GM23248 (cell line): ENCODE measurements at regions not wholly inside any gene's neighbourhood (a gene's known extent, or its start where the extent isn't known, plus 50 kb on each side); places are given as distances from the start of the nearest gene placed in this dataset.

Experiments used
- DNase-seq: peaks from one replicate; pipeline ENCODE4 v3.0.0-alpha.2; 2015
- H2AFZ ChIP-seq: fragments of 200-600 bp; sonication (generic); 2 replicates; pipeline ENCODE4 v1.6.1; 2016; ENCODE audit warnings: antibody characterized with exemption
- H3F3A ChIP-seq: fragments of 200-600 bp; sonication (generic); 2 replicates; pipeline ENCODE4 v1.6.1; 2016; ENCODE audit warnings: mild to moderate bottlenecking, antibody characterized with exemption, mixed run types; ENCODE audit not compliant: insufficient read depth
- H3K27ac ChIP-seq: fragments of 200-600 bp; sonication (generic); 2 replicates; pipeline ENCODE4 v1.5.1; 2016; ENCODE audit warnings: mild to moderate bottlenecking
- H3K27me3 ChIP-seq: fragments of 200-600 bp; sonication (generic); replicated peaks from 2 replicates; pipeline ENCODE4 v1.6.1; 2016; ENCODE audit warnings: mild to moderate bottlenecking; ENCODE audit not compliant: insufficient read depth
- H3K36me3 ChIP-seq: fragments of 200-600 bp; sonication (generic); 2 replicates; pipeline ENCODE4 v1.6.1; 2016; ENCODE audit warnings: low read depth, mild to moderate bottlenecking
- H3K4me1 ChIP-seq: fragments of 200-600 bp; sonication (generic); 2 replicates; pipeline ENCODE4 v1.6.1; 2016; ENCODE audit warnings: mild to moderate bottlenecking; ENCODE audit not compliant: insufficient read depth
- H3K4me2 ChIP-seq: fragments of 200-600 bp; sonication (generic); one replicate; pipeline ENCODE4 v1.6.1; 2016; ENCODE audit warnings: mild to moderate bottlenecking; ENCODE audit not compliant: unreplicated experiment
- H3K4me3 ChIP-seq: fragments of 200-600 bp; sonication (generic); 2 replicates; pipeline ENCODE4 v1.5.1; 2016; ENCODE audit warnings: mild to moderate bottlenecking
- H3K79me2 ChIP-seq: fragments of 200-600 bp; sonication (generic); 2 replicates; pipeline ENCODE4 v1.6.1; 2016; ENCODE audit warnings: mild to moderate bottlenecking; ENCODE audit not compliant: insufficient read depth
- H3K9ac ChIP-seq: fragments of 200-600 bp; sonication (generic); 2 replicates; pipeline ENCODE4 v1.6.1; 2016; ENCODE audit warnings: mild to moderate bottlenecking
- H3K9me2 ChIP-seq: fragments of 200-600 bp; sonication (generic); 2 replicates; pipeline ENCODE4 v1.6.1; 2016; ENCODE audit warnings: mixed run types, mild to moderate bottlenecking, moderate library complexity; ENCODE audit not compliant: insufficient read depth
- H3K9me3 ChIP-seq: fragments of 200-600 bp; sonication (generic); one replicate; pipeline ENCODE4 v1.6.1; 2017; ENCODE audit warnings: low read depth
- H4K20me1 ChIP-seq: fragments of 200-600 bp; sonication (generic); 2 replicates; pipeline ENCODE4 v1.6.0; 2016; ENCODE audit not compliant: insufficient read depth
- EZH2 ChIP-seq: fragments of 200-600 bp; sonication (generic); IDR thresholded peaks from 2 replicates; pipeline ENCODE4 v1.6.1; 2018; ENCODE audit warnings: antibody characterized with exemption, mild to moderate bottlenecking; ENCODE audit not compliant: insufficient read depth, poor library complexity, severe bottlenecking
- EZH2phosphoT487 ChIP-seq: fragments of 200-600 bp; sonication (generic); IDR thresholded peaks from 2 replicates; pipeline ENCODE4 v1.6.1; 2018; ENCODE audit warnings: antibody characterized with exemption, moderate library complexity, mild to moderate bottlenecking, low read depth; ENCODE audit not compliant: insufficient read depth
- WGBS, 2 experiments: methylation state at CpG; one replicate each; pipeline ENCODE4 v1.1.6; 2015 to 2017; ENCODE audit warnings: low lambda C conversion rate in 2 of 2, low coverage in 1 of 2; ENCODE audit errors: missing lambda C conversion rate in 2 of 2; 5-methylcytosine and 5-hydroxymethylcytosine counted together
- in situ Hi-C: fragments of 300-500 bp; cut with MboI; formaldehyde crosslinking; loops from 2 replicates; pipeline ENCODE4 v1.15.0; 2020

DNA sequence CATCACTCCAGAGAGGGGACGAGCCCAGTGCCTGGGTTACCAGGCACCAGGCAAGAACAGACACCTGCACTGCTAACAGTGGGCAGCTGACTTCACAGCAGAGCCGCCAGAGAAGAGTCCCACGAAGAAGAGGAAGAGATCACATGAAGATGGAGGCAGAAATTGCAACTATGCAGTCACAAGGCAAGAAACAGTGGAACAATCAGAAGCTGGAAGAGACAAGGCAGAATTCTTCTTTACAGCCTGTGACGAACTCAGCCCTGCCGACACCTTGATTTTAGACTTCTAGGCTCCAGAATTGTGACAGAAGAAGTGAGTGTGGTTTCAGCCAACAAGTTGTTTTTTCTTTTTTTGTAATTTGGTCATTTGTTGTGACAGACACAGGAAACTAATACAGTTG lies 59.2 kb downstream of the IL12A start:
- in situ Hi-C loops: no loop called here
- H3K27ac ChIP-seq: no peak overlapping the region
- no peaks in the 10 kb centered on the region for H3K9me3 ChIP-seq
- no peak for TF ChIP-seq EZH2phosphoT487
- no peak for TF ChIP-seq EZH2
- no peak for DNase-seq
- no peaks in the 10 kb centered on the region for H3K79me2 ChIP-seq
- H2AFZ ChIP-seq: no peak overlapping the region
- no peak overlapping the region for H3K4me3 ChIP-seq
- no peaks in the 10 kb centered on the region for H4K20me1 ChIP-seq
- no peaks in the 10 kb centered on the region for H3K9me2 ChIP-seq
- H3F3A ChIP-seq: no peaks in the 10 kb centered on the region
- WGBS, 2 experiments: 61 to 66% methylated on average over 5 of the region's 5 CpGs
- no peak overlapping the region for H3K4me2 ChIP-seq
- H3K27me3 ChIP-seq: no peaks in the 10 kb centered on the region
- H3K9ac ChIP-seq: no peak overlapping the region
- no peaks in the 10 kb centered on the region; the same call in 1 of the 2 replicates for H3K4me1 ChIP-seq
- H3K36me3 ChIP-seq: no peaks in the 10 kb centered on the region

GRCh38 chr3:160049038-160049437 lies 60.4 kb downstream of the IL12A start:
- no peaks in the 10 kb centered on the region for H3F3A ChIP-seq
- no peak overlapping the region for H2AFZ ChIP-seq
- no peak overlapping the region for H3K27ac ChIP-seq
- H3K4me3 ChIP-seq: no peak overlapping the region
- no peaks in the 10 kb centered on the region for H4K20me1 ChIP-seq
- no peaks in the 10 kb centered on the region; the same call in 1 of the 2 replicates for H3K4me1 ChIP-seq
- H3K4me2 ChIP-seq: no peak overlapping the region
- no peak for TF ChIP-seq EZH2phosphoT487
- no peak for TF ChIP-seq EZH2
- H3K9ac ChIP-seq: no peak overlapping the region
- no peaks in the 10 kb centered on the region for H3K9me2 ChIP-seq
- H3K36me3 ChIP-seq: no peaks in the 10 kb centered on the region
- in situ Hi-C loops: no loop called here
- H3K27me3 ChIP-seq: no peaks in the 10 kb centered on the region
- H3K79me2 ChIP-seq: no peaks in the 10 kb centered on the region
- no peak for DNase-seq
- no peaks in the 10 kb centered on the region for H3K9me3 ChIP-seq
- 98% methylated on average over 2 of the region's 2 CpGs for WGBS, 2 experiments

- WGBS, 2 experiments: 64 to 72% methylated on average over 2 of the region's 2 CpGs
- Histone ChIP-seq H3F3A (no peaks in the 10 kb centered on the region), H3K4me2 (no peak overlapping the region), H3K27ac (no peak overlapping the region), H3K4me3 (no peak overlapping the region), H3K9ac (no peak overlapping the region), H3K4me1 (no peaks in the 10 kb centered on the region; the same call in 1 of the 2 replicates), H4K20me1 (no peaks in the 10 kb centered on the region), H3K27me3 (no peaks in the 10 kb centered on the region), H3K36me3 (no peaks in the 10 kb centered on the region), H3K9me2 (no peaks in the 10 kb centered on the region), H3K9me3 (no peaks in the 10 kb centered on the region), H3K79me2 (no peaks in the 10 kb centered on the region), H2AFZ (no peak overlapping the region)
- DNase-seq: no peak
- in situ Hi-C loops: no loop called here
- TF ChIP-seq EZH2 (no peak), EZH2phosphoT487 (no peak)
These were observed 60.9 kb downstream of the IL12A start for GRCh38 chr3:160049565-160049964.

DNA sequence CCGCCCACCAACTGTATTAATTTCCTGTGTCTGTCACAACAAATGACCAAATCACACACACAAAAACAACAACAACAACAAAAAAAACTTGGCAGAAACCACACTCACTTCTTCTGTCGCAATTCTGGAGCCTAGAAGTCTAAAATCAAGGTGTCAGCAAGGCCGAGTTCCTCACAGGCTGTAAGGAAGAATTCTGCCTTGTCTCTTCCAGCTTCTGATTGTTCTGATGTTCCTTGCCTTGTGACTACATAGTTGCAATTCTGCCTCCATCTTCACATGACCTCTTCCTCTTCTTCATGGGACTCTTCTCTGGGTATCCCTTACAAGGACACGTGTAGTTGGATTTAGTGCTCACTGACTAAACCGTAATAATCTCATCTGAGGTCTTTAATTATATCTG lies 61.4 kb downstream of the IL12A start:
- H3F3A ChIP-seq: no peaks in the 10 kb centered on the region
- H3K4me2 ChIP-seq: no peak overlapping the region
- no peak overlapping the region for H3K27ac ChIP-seq
- no peak overlapping the region for H3K9ac ChIP-seq
- H3K27me3 ChIP-seq: no peaks in the 10 kb centered on the region
- H3K4me3 ChIP-seq: no peak overlapping the region
- no peaks in the 10 kb centered on the region; the same call in 1 of the 2 replicates for H3K4me1 ChIP-seq
- TF ChIP-seq EZH2 (no peak), EZH2phosphoT487 (no peak)
- H3K9me3 ChIP-seq: no peaks in the 10 kb centered on the region
- H3K36me3 ChIP-seq: no peaks in the 10 kb centered on the region
- no peaks in the 10 kb centered on the region for H3K9me2 ChIP-seq
- no peak for DNase-seq
- H4K20me1 ChIP-seq: no peaks in the 10 kb centered on the region
- in situ Hi-C loops: no loop called here
- WGBS, 2 experiments: 75 to 85% methylated on average over 5 of the region's 5 CpGs
- H2AFZ ChIP-seq: no peak overlapping the region
- no peaks in the 10 kb centered on the region for H3K79me2 ChIP-seq

GRCh38 chr3:160052385-160053047 lies 63.9 kb downstream of the IL12A start:
- H3F3A ChIP-seq: no peaks in the 10 kb centered on the region
- H3K4me3 ChIP-seq: peak overlapping the region; percentile 32; the same call in 1 of the 2 replicates
- H3K4me1 ChIP-seq: no peaks in the 10 kb centered on the region; the same call in 1 of the 2 replicates
- H3K27ac ChIP-seq: no peak overlapping the region
- in situ Hi-C loops: no loop called here
- H4K20me1 ChIP-seq: no peaks in the 10 kb centered on the region
- peak; percentile 11 for DNase-seq
- WGBS, 2 experiments: 67 to 75% methylated on average over 7 of the region's 7 CpGs
- H3K36me3 ChIP-seq: no peaks in the 10 kb centered on the region
- H3K9me3 ChIP-seq: no peaks in the 10 kb centered on the region
- H3K9me2 ChIP-seq: no peaks in the 10 kb centered on the region
- no peaks in the 10 kb centered on the region for H3K27me3 ChIP-seq
- H2AFZ ChIP-seq: peak overlapping the region; percentile 62; the same call in 1 of the 2 replicates
- no peak overlapping the region for H3K4me2 ChIP-seq
- no peaks in the 10 kb centered on the region for H3K79me2 ChIP-seq
- TF ChIP-seq EZH2 (no peak), EZH2phosphoT487 (no peak)
- H3K9ac ChIP-seq: no peak overlapping the region
